ENCODE measurements at regions not wholly inside any gene's neighbourhood (a gene's known extent, or its start where the extent isn't known, plus 50 kb on each side); places are given as distances from the start of the nearest gene placed in this dataset.

- no peak overlapping the region for H3K14ac ChIP-seq (ENCODE audit: low read length in 2 of 2)
- no peak overlapping the region for H3K4me2 ChIP-seq (ENCODE audit: low read length, poor library complexity, severe bottlenecking)
- peak overlapping the region in 1 of 2 experiments; percentile 6 for H3K18ac ChIP-seq (ENCODE audit: low read depth in 1 of 2, low read length in 2 of 2)
- H2AFZ ChIP-seq (ENCODE audit: low read depth, low read length): no peak overlapping the region
- H2BK12ac ChIP-seq (ENCODE audit: low read length in 2 of 2): no peak overlapping the region
- WGBS: 56% methylated on average over 2 of the region's 2 CpGs
- H2AK5ac ChIP-seq (ENCODE audit: low read length, severe bottlenecking): no peak overlapping the region
- peaks cover 3% of the 10 kb centered on the region for H3K9me3 ChIP-seq (ENCODE audit: control insufficient read depth, low read length)
- no peaks in the 10 kb centered on the region for H3K79me1 ChIP-seq (replicated peaks; ENCODE audit: low read length, poor library complexity, severe bottlenecking)
- H3K9ac ChIP-seq (ENCODE audit: low read length): no peak overlapping the region
- H3K27ac ChIP-seq (ENCODE audit: low read length, poor library complexity, severe bottlenecking): no peak overlapping the region
- no peak overlapping the region for H3K23ac ChIP-seq (ENCODE audit: low read length in 2 of 2)
- H3K4me3 ChIP-seq (ENCODE audit: insufficient read depth in 1 of 2, low read depth in 1 of 2, low read length in 2 of 2): no peak overlapping the region
- H3K4ac ChIP-seq (ENCODE audit: low read depth in 1 of 2, low read length in 2 of 2): no peak overlapping the region
- H4K8ac ChIP-seq (ENCODE audit: low read length): no peak overlapping the region
- peaks cover 0 to 13% of the 10 kb centered on the region in 2 experiments for H3K27me3 ChIP-seq (ENCODE audit: control insufficient read depth in 1 of 2, insufficient read depth in 1 of 2, low read length in 2 of 2)
- no peak overlapping the region for H2BK15ac ChIP-seq (ENCODE audit: low read depth, poor library complexity, severe bottlenecking)
- H2BK5ac ChIP-seq (ENCODE audit: low read depth, low read length, poor library complexity, severe bottlenecking): no peak overlapping the region
- no peak overlapping the region for H2BK120ac ChIP-seq (ENCODE audit: low read depth, low read length)
- no peak overlapping the region for H4K91ac ChIP-seq (ENCODE audit: low read length)
- H3K4me1 ChIP-seq (ENCODE audit: control insufficient read depth, insufficient read depth, low read depth, low read length): peaks cover 22% of the 10 kb centered on the region
- H3K36me3 ChIP-seq (ENCODE audit: control insufficient read depth in 1 of 2, insufficient read depth in 2 of 2, low read depth in 1 of 2, low read length in 2 of 2): no peaks in the 10 kb centered on the region
- no peak for DNase-seq
Measured at GRCh38 chrX:150198776-150199175, 164.3 kb upstream of the MAMLD1 start.

GRCh38 chrX:150199181-150199580 is 163.9 kb upstream of the MAMLD1 start:
- peak overlapping the region; percentile 86 for H2BK15ac ChIP-seq (ENCODE audit: low read depth, poor library complexity, severe bottlenecking)
- H2AK5ac ChIP-seq (ENCODE audit: low read length, severe bottlenecking): no peak overlapping the region

GRCh38 chrX:150199803-150200202 is 163.3 kb upstream of the MAMLD1 start:
- WGBS: 94% methylated on average over 3 of the region's 3 CpGs

More at GRCh38 chrX:150199181-150199580, 163.9 kb upstream of the MAMLD1 start:
- 100% methylated on average over 1 of the region's 5 CpGs for WGBS
- H4K8ac ChIP-seq (ENCODE audit: low read length): no peak overlapping the region
- H2AFZ ChIP-seq (ENCODE audit: low read depth, low read length): no peak overlapping the region
- H3K4me2 ChIP-seq (ENCODE audit: low read length, poor library complexity, severe bottlenecking): no peak overlapping the region
- no peak overlapping the region for H2BK120ac ChIP-seq (ENCODE audit: low read depth, low read length)
- no peak for DNase-seq
- no peak overlapping the region for H3K9ac ChIP-seq (ENCODE audit: low read length)
- no peak overlapping the region for H4K91ac ChIP-seq (ENCODE audit: low read length)
- H3K23ac ChIP-seq (ENCODE audit: low read length in 2 of 2): no peak overlapping the region
- H3K9me3 ChIP-seq (ENCODE audit: control insufficient read depth, low read length): peaks cover 3% of the 10 kb centered on the region
- peaks cover 0 to 13% of the 10 kb centered on the region in 2 experiments for H3K27me3 ChIP-seq (ENCODE audit: control insufficient read depth in 1 of 2, insufficient read depth in 1 of 2, low read length in 2 of 2)
- H3K4ac ChIP-seq (ENCODE audit: low read depth in 1 of 2, low read length in 2 of 2): no peak overlapping the region
- H3K18ac ChIP-seq (ENCODE audit: low read depth in 1 of 2, low read length in 2 of 2): no peak overlapping the region
- peak overlapping the region in 1 of 2 experiments; percentile 63 for H2BK12ac ChIP-seq (ENCODE audit: low read length in 2 of 2)
- H3K4me1 ChIP-seq (ENCODE audit: control insufficient read depth, insufficient read depth, low read depth, low read length): peaks cover 22% of the 10 kb centered on the region
- H3K27ac ChIP-seq (ENCODE audit: low read length, poor library complexity, severe bottlenecking): no peak overlapping the region
- no peak overlapping the region for H3K4me3 ChIP-seq (ENCODE audit: insufficient read depth in 1 of 2, low read depth in 1 of 2, low read length in 2 of 2)
- H3K36me3 ChIP-seq (ENCODE audit: control insufficient read depth in 1 of 2, insufficient read depth in 2 of 2, low read depth in 1 of 2, low read length in 2 of 2): no peaks in the 10 kb centered on the region
- H2BK5ac ChIP-seq (ENCODE audit: low read depth, low read length, poor library complexity, severe bottlenecking): no peak overlapping the region
- no peak overlapping the region for H3K14ac ChIP-seq (ENCODE audit: low read length in 2 of 2)
- H3K79me1 ChIP-seq (replicated peaks; ENCODE audit: low read length, poor library complexity, severe bottlenecking): no peaks in the 10 kb centered on the region

GRCh38 chrX:150200361-150200760 is 162.8 kb upstream of the MAMLD1 start:
- Histone ChIP-seq H3K4me1 (ENCODE audit: control insufficient read depth, insufficient read depth, low read depth, low read length) (peaks cover 22% of the 10 kb centered on the region), H3K18ac (ENCODE audit: low read depth in 1 of 2, low read length in 2 of 2) (peak overlapping the region; percentile 30 to 79), H3K4me2 (ENCODE audit: low read length, poor library complexity, severe bottlenecking) (no peak overlapping the region), H3K9me3 (ENCODE audit: control insufficient read depth, low read length) (no peaks in the 10 kb centered on the region), H3K27ac (ENCODE audit: low read length, poor library complexity, severe bottlenecking) (peak overlapping the region; percentile 58), H3K4ac (ENCODE audit: low read depth in 1 of 2, low read length in 2 of 2) (peak overlapping the region; percentile 41 to 47), H3K23ac (ENCODE audit: low read length in 2 of 2) (no peak overlapping the region), H2BK120ac (ENCODE audit: low read depth, low read length) (no peak overlapping the region), H2AFZ (ENCODE audit: low read depth, low read length) (no peak overlapping the region), H2BK5ac (ENCODE audit: low read depth, low read length, poor library complexity, severe bottlenecking) (peak overlapping the region; percentile 35), H2AK5ac (ENCODE audit: low read length, severe bottlenecking) (peak overlapping the region; percentile 64), H3K9ac (ENCODE audit: low read length) (no peak overlapping the region), H3K79me1 (replicated peaks; ENCODE audit: low read length, poor library complexity, severe bottlenecking) (no peaks in the 10 kb centered on the region), H4K91ac (ENCODE audit: low read length) (peak overlapping the region; percentile 63), H2BK12ac (ENCODE audit: low read length in 2 of 2) (peak overlapping the region; percentile 15 to 59), H2BK15ac (ENCODE audit: low read depth, poor library complexity, severe bottlenecking) (no peak overlapping the region), H3K14ac (ENCODE audit: low read length in 2 of 2) (no peak overlapping the region), H3K36me3 (ENCODE audit: control insufficient read depth in 1 of 2, insufficient read depth in 2 of 2, low read depth in 1 of 2, low read length in 2 of 2) (no peaks in the 10 kb centered on the region), H3K27me3 (ENCODE audit: control insufficient read depth in 1 of 2, insufficient read depth in 1 of 2, low read length in 2 of 2) (peaks cover 0 to 10% of the 10 kb centered on the region in 2 experiments), H3K4me3 (ENCODE audit: insufficient read depth in 1 of 2, low read depth in 1 of 2, low read length in 2 of 2) (no peak overlapping the region), H4K8ac (ENCODE audit: low read length) (peak overlapping the region; percentile 65)
- 100% methylated on average over 2 of the region's 2 CpGs for WGBS
- DNase-seq: no peak

More at GRCh38 chrX:150199803-150200202, 163.3 kb upstream of the MAMLD1 start:
- Histone ChIP-seq H2BK12ac (ENCODE audit: low read length in 2 of 2) (no peak overlapping the region), H3K4me1 (ENCODE audit: control insufficient read depth, insufficient read depth, low read depth, low read length) (peaks cover 22% of the 10 kb centered on the region), H3K9me3 (ENCODE audit: control insufficient read depth, low read length) (peaks cover under 1% of the 10 kb centered on the region), H3K36me3 (ENCODE audit: control insufficient read depth in 1 of 2, insufficient read depth in 2 of 2, low read depth in 1 of 2, low read length in 2 of 2) (no peaks in the 10 kb centered on the region), H2AK5ac (ENCODE audit: low read length, severe bottlenecking) (no peak overlapping the region), H2BK15ac (ENCODE audit: low read depth, poor library complexity, severe bottlenecking) (no peak overlapping the region), H3K79me1 (replicated peaks; ENCODE audit: low read length, poor library complexity, severe bottlenecking) (no peaks in the 10 kb centered on the region), H3K4ac (ENCODE audit: low read depth in 1 of 2, low read length in 2 of 2) (no peak overlapping the region), H2AFZ (ENCODE audit: low read depth, low read length) (no peak overlapping the region), H3K27ac (ENCODE audit: low read length, poor library complexity, severe bottlenecking) (no peak overlapping the region), H3K4me2 (ENCODE audit: low read length, poor library complexity, severe bottlenecking) (no peak overlapping the region), H3K9ac (ENCODE audit: low read length) (no peak overlapping the region), H3K4me3 (ENCODE audit: insufficient read depth in 1 of 2, low read depth in 1 of 2, low read length in 2 of 2) (no peak overlapping the region), H3K23ac (ENCODE audit: low read length in 2 of 2) (no peak overlapping the region), H3K27me3 (ENCODE audit: control insufficient read depth in 1 of 2, insufficient read depth in 1 of 2, low read length in 2 of 2) (peaks cover 0 to 10% of the 10 kb centered on the region in 2 experiments), H2BK120ac (ENCODE audit: low read depth, low read length) (no peak overlapping the region), H3K14ac (ENCODE audit: low read length in 2 of 2) (no peak overlapping the region), H3K18ac (ENCODE audit: low read depth in 1 of 2, low read length in 2 of 2) (peak overlapping the region in 1 of 2 experiments; percentile 79), H4K91ac (ENCODE audit: low read length) (no peak overlapping the region), H2BK5ac (ENCODE audit: low read depth, low read length, poor library complexity, severe bottlenecking) (no peak overlapping the region), H4K8ac (ENCODE audit: low read length) (no peak overlapping the region)
- DNase-seq: no peak
